H1 (cell line): ENCODE measurements at regions not wholly inside any gene's neighbourhood (a gene's known extent, or its start where the extent isn't known, plus 50 kb on each side); places are given as distances from the start of the nearest gene placed in this dataset.

Experiments used
- CTCF ChIA-PET: fragments of 300-600 bp; sonication (Branson Sonifier 250); formaldehyde crosslinking; loops from one replicate; lab custom pipeline; 2021; ENCODE audit not compliant: partially characterized antibody; lab: Charles Lee
- POLR2A ChIA-PET: fragments of 300-600 bp; sonication (Branson Sonifier 250); formaldehyde crosslinking; loops from one replicate; lab custom pipeline; 2021; ENCODE audit warnings: inconsistent platforms; ENCODE audit not compliant: partially characterized antibody; lab: Charles Lee
- DNase-seq, 2 experiments: peaks; one replicate each; pipeline versions ENCODE4 v3.0.0 to v3.0.0-alpha.2; 2010 to 2022; ENCODE audit warnings: low spot score in 2 of 2, low read depth in 1 of 2, mixed read lengths in 1 of 2
- FAIRE-seq: peaks from 2 replicates; lab custom pipeline; 2011; peaks lifted over from hg19 to GRCh38; lab: Jason Lieb, UNC
- H2AFZ ChIP-seq: 2 replicates; pipeline ENCODE4 v1.8.1; 2012; ENCODE audit warnings: low read length, inconsistent platforms
- H2AK5ac ChIP-seq: 2 replicates; pipeline ENCODE4 v1.6.1; 2013; ENCODE audit warnings: low read depth, low read length
- H2BK120ac ChIP-seq: replicated peaks from 2 replicates; pipeline ENCODE3; 2013; ENCODE audit warnings: low read depth, low read length, inconsistent platforms
- H2BK12ac ChIP-seq: 2 replicates; pipeline ENCODE4 v1.6.1; 2013; ENCODE audit warnings: low read depth, low read length
- H2BK15ac ChIP-seq: 2 replicates; pipeline ENCODE4 v1.6.1; 2013; ENCODE audit warnings: low read length
- H2BK20ac ChIP-seq: 2 replicates; pipeline ENCODE4 v1.6.1; 2013; ENCODE audit warnings: low read length
- H2BK5ac ChIP-seq: 2 replicates; pipeline ENCODE4 v1.6.1; 2013; ENCODE audit warnings: low read depth, low read length
- H3K14ac ChIP-seq: 2 replicates; pipeline ENCODE4 v1.6.1; 2013; ENCODE audit warnings: inconsistent platforms; ENCODE audit not compliant: insufficient read length
- H3K18ac ChIP-seq: 2 replicates; pipeline ENCODE4 v1.6.1; 2013; ENCODE audit warnings: low read length; ENCODE audit errors: extremely low read depth
- H3K23ac ChIP-seq: 2 replicates; pipeline ENCODE4 v1.6.1; 2013; ENCODE audit warnings: inconsistent platforms; ENCODE audit not compliant: insufficient read length
- H3K23me2 ChIP-seq: 2 replicates; pipeline ENCODE4 v1.6.1; 2013; ENCODE audit warnings: low read depth, low read length
- H3K27ac ChIP-seq: 2 replicates; pipeline ENCODE4 v1.6.1; 2011; ENCODE audit warnings: low read depth, low read length, inconsistent platforms
- H3K27me3 ChIP-seq, 4 experiments: replicated peaks in 1 of 4; 1 replicate in 1 of 4; 2 replicates in 3 of 4; pipeline versions ENCODE4 v1.6.1 to v1.8.1; 2011 to 2013; ENCODE audit warnings: low read length in 3 of 4, mild to moderate bottlenecking in 3 of 4, inconsistent platforms in 2 of 4, mixed read lengths in 2 of 4, moderate library complexity in 1 of 4; ENCODE audit not compliant: control insufficient read depth in 3 of 4, insufficient read depth in 3 of 4; ENCODE audit errors: extremely low read depth in 1 of 4
- H3K36me3 ChIP-seq, 4 experiments: 2 replicates each; pipeline versions ENCODE4 v1.6.1 to v1.8.1; 2011 to 2013; ENCODE audit warnings: mild to moderate bottlenecking in 4 of 4, low read length in 3 of 4, moderate library complexity in 2 of 4, control low read depth in 1 of 4, inconsistent platforms in 1 of 4; ENCODE audit not compliant: insufficient read depth in 4 of 4, control insufficient read depth in 2 of 4
- H3K4ac ChIP-seq: replicated peaks from 2 replicates; pipeline ENCODE3; 2013; ENCODE audit warnings: low read length, low read depth, mixed read lengths, inconsistent platforms; ENCODE audit not compliant: insufficient read length
- H3K4me1 ChIP-seq, 4 experiments: replicated peaks in 1 of 4; 1 replicate in 1 of 4; 2 replicates in 3 of 4; pipeline versions ENCODE4 v1.6.1 to v1.8.1; 2011 to 2013; ENCODE audit warnings: low read length in 3 of 4, inconsistent platforms in 2 of 4, mixed read lengths in 1 of 4; ENCODE audit not compliant: insufficient read depth in 4 of 4, control insufficient read depth in 3 of 4
- H3K4me2 ChIP-seq, 2 experiments: 2 replicates each; pipeline versions ENCODE4 v1.6.1 to v1.8.1; 2011 to 2013; ENCODE audit warnings: low read depth in 2 of 2, low read length in 2 of 2, control low read depth in 1 of 2, inconsistent platforms in 1 of 2, mild to moderate bottlenecking in 1 of 2; ENCODE audit not compliant: insufficient read depth in 1 of 2
- H3K4me3 ChIP-seq, 4 experiments: fragments of 200-600, 300-600 bp in 1 of 4; sonication (generic), shearing (Covaris generic), sonication (Bioruptor Twin) in 1 of 4; 2 replicates each; pipeline versions ENCODE4 v1.5.1 to v1.8.1; 2011 to 2016; ENCODE audit warnings: low read length in 4 of 4, low read depth in 3 of 4, control low read depth in 2 of 4, inconsistent platforms in 2 of 4, mild to moderate bottlenecking in 2 of 4, mixed read lengths in 1 of 4, moderate library complexity in 1 of 4; ENCODE audit not compliant: insufficient read depth in 2 of 4; ENCODE audit errors: extremely low read depth in 1 of 4
- H3K56ac ChIP-seq: replicated peaks from 2 replicates; pipeline ENCODE3; 2013; ENCODE audit warnings: low read depth, mild to moderate bottlenecking, mixed read lengths, low read length, inconsistent platforms; ENCODE audit not compliant: insufficient read length
- H3K79me1 ChIP-seq: 2 replicates; pipeline ENCODE4 v1.6.1; 2013; ENCODE audit warnings: low read depth, low read length, control low read depth
- H3K79me2 ChIP-seq, 2 experiments: 2 replicates each; pipeline versions ENCODE4 v1.6.1 to v1.8.1; 2012 to 2013; ENCODE audit warnings: low read length in 2 of 2, mild to moderate bottlenecking in 2 of 2, inconsistent platforms in 1 of 2; ENCODE audit not compliant: insufficient read depth in 2 of 2, control insufficient read depth in 1 of 2
- H3K9ac ChIP-seq, 4 experiments: replicated peaks in 1 of 4; 1 replicate in 1 of 4; 2 replicates in 3 of 4; pipeline versions ENCODE4 v1.6.1 to v1.8.1; 2011 to 2013; ENCODE audit warnings: low read depth in 3 of 4, low read length in 3 of 4, control low read depth in 2 of 4, mild to moderate bottlenecking in 2 of 4, moderate library complexity in 2 of 4, inconsistent platforms in 1 of 4; ENCODE audit errors: extremely low read depth in 1 of 4
- H3K9me3 ChIP-seq, 2 experiments: 2 replicates each; pipeline versions ENCODE4 v1.6.1 to v1.8.1; 2012 to 2013; ENCODE audit warnings: mild to moderate bottlenecking in 2 of 2, moderate library complexity in 2 of 2, control low read depth in 1 of 2, inconsistent platforms in 1 of 2, low read depth in 1 of 2, low read length in 1 of 2, mixed read lengths in 1 of 2; ENCODE audit not compliant: insufficient read depth in 2 of 2
- H4K20me1 ChIP-seq, 2 experiments: replicated peaks in 1 of 2; 2 replicates each; pipeline versions ENCODE3 to v1.8.1; 2011 to 2013; ENCODE audit warnings: inconsistent platforms in 2 of 2, low read length in 2 of 2, mild to moderate bottlenecking in 1 of 2; ENCODE audit not compliant: insufficient read depth in 2 of 2, control insufficient read depth in 1 of 2
- H4K5ac ChIP-seq: 2 replicates; pipeline ENCODE4 v1.6.1; 2013; ENCODE audit warnings: low read length, low read depth, mixed read lengths, inconsistent platforms; ENCODE audit not compliant: insufficient read length
- H4K8ac ChIP-seq: 2 replicates; pipeline ENCODE4 v1.8.0; 2013; ENCODE audit warnings: mild to moderate bottlenecking, moderate library complexity, low read length, inconsistent platforms; ENCODE audit not compliant: insufficient read depth; ENCODE audit errors: extremely low read depth
- H4K91ac ChIP-seq: replicated peaks from 2 replicates; pipeline ENCODE3; 2013; ENCODE audit warnings: low read length, mixed read lengths, inconsistent platforms; ENCODE audit not compliant: insufficient read length
- BRCA1 ChIP-seq: IDR thresholded peaks from 2 replicates; pipeline ENCODE4 v1.6.1; 2012; ENCODE audit warnings: low read depth, low read length, improper control_type of control experiment
- FOSL1 ChIP-seq: IDR thresholded peaks from 2 replicates; pipeline ENCODE4 v1.6.1; 2011; ENCODE audit warnings: mild to moderate bottlenecking, low read depth, low read length, moderate library complexity; ENCODE audit not compliant: insufficient read depth
- HDAC6 ChIP-seq: IDR thresholded peaks from one replicate; pipeline ENCODE4 v1.7.1; 2012; ENCODE audit warnings: low read depth, mild to moderate bottlenecking, inconsistent platforms, low read length, moderate library complexity
- JUND ChIP-seq: IDR thresholded peaks from 2 replicates; pipeline ENCODE4 v1.6.1; 2011; ENCODE audit warnings: mild to moderate bottlenecking, improper control_type of control experiment, low read length
- KDM4A ChIP-seq: IDR thresholded peaks from one replicate; pipeline ENCODE4 v1.7.1; 2012; ENCODE audit warnings: low read depth, mild to moderate bottlenecking, moderate library complexity, low read length, inconsistent platforms; ENCODE audit not compliant: severe bottlenecking
- KDM5A ChIP-seq: fragments of 200-600 bp; IDR thresholded peaks from 2 replicates; pipeline ENCODE4 v1.7.1; 2012; ENCODE audit warnings: mild to moderate bottlenecking, low read length, inconsistent platforms, mixed read lengths
- NANOG ChIP-seq: IDR thresholded peaks from 2 replicates; pipeline ENCODE4 v1.6.1; 2011; ENCODE audit warnings: low read length, low read depth, mild to moderate bottlenecking, inconsistent platforms; ENCODE audit not compliant: insufficient read depth, poor library complexity, severe bottlenecking
- POU5F1 ChIP-seq: IDR thresholded peaks from 2 replicates; pipeline ENCODE4 v1.6.1; 2011; ENCODE audit warnings: low read depth, mild to moderate bottlenecking, low read length, moderate library complexity
- RNF2 ChIP-seq: fragments of 200-900, 300-1000 bp; sonication (generic); IDR thresholded peaks from 2 replicates; pipeline ENCODE4 v1.7.1; 2016; ENCODE audit warnings: borderline replicate concordance, low read depth, mild to moderate bottlenecking, antibody characterized with exemption, low read length; ENCODE audit not compliant: poor library complexity, severe bottlenecking; ENCODE audit errors: missing control alignments
- SAP30 ChIP-seq: fragments of 300-600 bp; sonication (generic); IDR thresholded peaks from 2 replicates; pipeline ENCODE4 v1.7.1; 2012; ENCODE audit warnings: low read length, moderate library complexity, mild to moderate bottlenecking, inconsistent platforms; ENCODE audit not compliant: insufficient read depth, insufficient replicate concordance
- SRF ChIP-seq: IDR thresholded peaks from 2 replicates; pipeline ENCODE4 v1.6.1; 2011; ENCODE audit warnings: mild to moderate bottlenecking, low read depth, low read length, moderate library complexity
- TEAD4 ChIP-seq: IDR thresholded peaks from 2 replicates; pipeline ENCODE4 v1.6.1; 2012; ENCODE audit warnings: low read depth, low read length, inconsistent platforms, mixed read lengths
- whole genome bisulfite sequencing, 2 experiments: shearing (Covaris generic) in 1 of 2; methylation state at CpG; one replicate each; pipeline versions ENCODE4 v1.1.6 to v1.1.7; 2013 to 2015; ENCODE audit warnings: low lambda C conversion rate in 2 of 2, mixed read lengths in 2 of 2, inconsistent platforms in 1 of 2, low coverage in 1 of 2, missing lambda C conversion rate in 1 of 2; ENCODE audit not compliant: insufficient replicate concordance in 2 of 2, insufficient coverage in 1 of 2, insufficient read length in 1 of 2; ENCODE audit errors: extremely low coverage in 1 of 2, missing lambda C conversion rate in 1 of 2; 5-methylcytosine and 5-hydroxymethylcytosine counted together
- TF ChIP-seq, protein P1 (sequence below): IDR thresholded peaks from 2 replicates; pipeline ENCODE4 v1.6.1; 2011; ENCODE audit warnings: low read length, improper control_type of control experiment

DNA sequence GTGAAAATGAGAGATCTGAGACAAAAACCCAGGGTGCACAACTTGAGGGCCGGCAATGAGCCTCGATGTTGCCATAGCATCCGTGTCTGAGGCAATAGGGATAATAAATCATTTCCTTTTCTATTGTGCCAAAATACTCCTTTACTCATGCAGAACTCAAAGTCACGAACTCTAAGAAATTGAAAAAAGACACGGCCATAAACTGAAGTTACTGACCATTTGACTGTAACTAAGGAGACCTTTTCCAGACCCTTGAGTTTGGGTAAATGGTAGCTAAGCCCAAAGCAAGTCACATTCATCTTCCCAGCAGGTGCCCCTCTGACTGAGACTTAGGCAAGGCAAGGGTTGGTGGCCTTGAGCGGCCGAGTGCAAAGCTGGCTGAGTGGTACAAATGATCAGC, 141.2 kb upstream of the SLCO3A1 start:
- H4K8ac ChIP-seq: no peak overlapping the region
- TF ChIP-seq FOSL1 (no peak), TEAD4 (no peak), JUND (no peak), POU5F1 (no peak), NANOG (no peak), KDM4A (no peak), HDAC6 (no peak), SRF (no peak), RNF2 (no peak), BRCA1 (no peak), KDM5A (no peak), SAP30 (no peak)
- TF ChIP-seq, protein P1, sequence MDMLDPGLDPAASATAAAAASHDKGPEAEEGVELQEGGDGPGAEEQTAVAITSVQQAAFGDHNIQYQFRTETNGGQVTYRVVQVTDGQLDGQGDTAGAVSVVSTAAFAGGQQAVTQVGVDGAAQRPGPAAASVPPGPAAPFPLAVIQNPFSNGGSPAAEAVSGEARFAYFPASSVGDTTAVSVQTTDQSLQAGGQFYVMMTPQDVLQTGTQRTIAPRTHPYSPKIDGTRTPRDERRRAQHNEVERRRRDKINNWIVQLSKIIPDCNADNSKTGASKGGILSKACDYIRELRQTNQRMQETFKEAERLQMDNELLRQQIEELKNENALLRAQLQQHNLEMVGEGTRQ: no peak

More for the DNA sequence above, 141.2 kb upstream of the SLCO3A1 start:
- H2AK5ac ChIP-seq: no peak overlapping the region
- H2BK12ac ChIP-seq: no peak overlapping the region
- CTCF ChIA-PET: interaction anchor here (1.7 kb wide), 3 partner anchors 13 to 138 kb away, joined by 3 to 4 read pairs (median 4); no protein-coding TSS in a partner anchor
- H3K36me3 ChIP-seq: no peaks in the 10 kb centered on the region
- H4K91ac ChIP-seq: no peak overlapping the region
- no peak overlapping the region for H3K4me3 ChIP-seq
- no peaks in the 10 kb centered on the region for H4K20me1 ChIP-seq
- no peak overlapping the region for H2BK15ac ChIP-seq
- H2BK20ac ChIP-seq: no peak overlapping the region
- H3K9me3 ChIP-seq: no peaks in the 10 kb centered on the region
- H3K4me1 ChIP-seq: no peaks in the 10 kb centered on the region
- H3K56ac ChIP-seq: no peak overlapping the region
- H2BK5ac ChIP-seq: no peak overlapping the region
- H2BK120ac ChIP-seq: no peak overlapping the region
- no peak overlapping the region for H4K5ac ChIP-seq
- H3K18ac ChIP-seq: no peak overlapping the region
- no peak overlapping the region for H3K4me2 ChIP-seq
- no peak overlapping the region for H3K14ac ChIP-seq
- DNase-seq: no peak
- no peak overlapping the region for H3K27ac ChIP-seq
- POLR2A ChIA-PET: no interaction called here
- no peak overlapping the region for H3K9ac ChIP-seq
- no peak overlapping the region for H3K23ac ChIP-seq
- H3K4ac ChIP-seq: no peak overlapping the region
- no peak for FAIRE-seq
- no peaks in the 10 kb centered on the region for H3K79me1 ChIP-seq
- H3K23me2 ChIP-seq: no peaks in the 10 kb centered on the region; the same call in 1 of the 2 replicates
- no peak overlapping the region for H2AFZ ChIP-seq
- no peaks in the 10 kb centered on the region for H3K79me2 ChIP-seq
- WGBS, 2 experiments: 85% methylated on average over 7 of the region's 7 CpGs; no CpG with 5 or more reads in 1 of the 2 experiments
- H3K27me3 ChIP-seq: no peaks in the 10 kb centered on the region
